HEK293T (cell line): ENCODE measurements at regions not wholly inside any gene's neighbourhood (a gene's known extent, or its start where the extent isn't known, plus 50 kb on each side); places are given as distances from the start of the nearest gene placed in this dataset.

ENCODE experiments used
- ARNT ChIP-seq: fragments of 450-650 bp; IDR thresholded peaks from 2 replicates; pipeline ENCODE4 v1.6.1; 2017; ENCODE audit warnings: mild to moderate bottlenecking
- BHLHE40 ChIP-seq: fragments of 450-650 bp; IDR thresholded peaks from 2 replicates; pipeline ENCODE4 v1.6.1; 2016; ENCODE audit warnings: mild to moderate bottlenecking, moderate library complexity, borderline replicate concordance
- CTBP1 ChIP-seq: fragments of 450-650 bp; IDR thresholded peaks from 2 replicates; pipeline ENCODE4 v1.6.1; 2016; ENCODE audit warnings: borderline replicate concordance
- ELF4 ChIP-seq: fragments of 450-650 bp; IDR thresholded peaks from 2 replicates; pipeline ENCODE4 v1.6.1; 2017; ENCODE audit warnings: antibody characterized with exemption
- FOXA1 ChIP-seq: fragments of 450-650 bp; IDR thresholded peaks from 2 replicates; pipeline ENCODE4 v1.6.1; 2016; ENCODE audit warnings: mild to moderate bottlenecking
- FOXK2 ChIP-seq: fragments of 450-650 bp; IDR thresholded peaks from 2 replicates; pipeline ENCODE4 v1.6.1; 2016; ENCODE audit warnings: mild to moderate bottlenecking
- FOXM1 ChIP-seq: fragments of 450-650 bp; IDR thresholded peaks from 2 replicates; pipeline ENCODE4 v1.6.1; 2017; ENCODE audit warnings: mild to moderate bottlenecking, borderline replicate concordance
- HDGF ChIP-seq: fragments of 450-650 bp; IDR thresholded peaks from 2 replicates; pipeline ENCODE4 v1.6.1; 2017; ENCODE audit warnings: antibody characterized with exemption, borderline replicate concordance
- LEF1 ChIP-seq: fragments of 450-650 bp; IDR thresholded peaks from 2 replicates; pipeline ENCODE4 v1.6.1; 2017; ENCODE audit warnings: mild to moderate bottlenecking, borderline replicate concordance
- NFRKB ChIP-seq: fragments of 450-650 bp; IDR thresholded peaks from 2 replicates; pipeline ENCODE4 v1.6.1; 2016; ENCODE audit warnings: mild to moderate bottlenecking, moderate library complexity
- SP1 ChIP-seq: fragments of 450-650 bp; IDR thresholded peaks from 2 replicates; pipeline ENCODE4 v1.6.1; 2017
- SUZ12 ChIP-seq: fragments of 450-650 bp; IDR thresholded peaks from 2 replicates; pipeline ENCODE4 v1.6.1; 2016; ENCODE audit warnings: mild to moderate bottlenecking
- TARDBP ChIP-seq: fragments of 450-650 bp; IDR thresholded peaks from 2 replicates; pipeline ENCODE4 v1.6.1; 2016
- TF ChIP-seq, protein P1 (sequence below): fragments of 450-650 bp; IDR thresholded peaks from 2 replicates; pipeline ENCODE4 v1.6.1; 2016

DNA sequence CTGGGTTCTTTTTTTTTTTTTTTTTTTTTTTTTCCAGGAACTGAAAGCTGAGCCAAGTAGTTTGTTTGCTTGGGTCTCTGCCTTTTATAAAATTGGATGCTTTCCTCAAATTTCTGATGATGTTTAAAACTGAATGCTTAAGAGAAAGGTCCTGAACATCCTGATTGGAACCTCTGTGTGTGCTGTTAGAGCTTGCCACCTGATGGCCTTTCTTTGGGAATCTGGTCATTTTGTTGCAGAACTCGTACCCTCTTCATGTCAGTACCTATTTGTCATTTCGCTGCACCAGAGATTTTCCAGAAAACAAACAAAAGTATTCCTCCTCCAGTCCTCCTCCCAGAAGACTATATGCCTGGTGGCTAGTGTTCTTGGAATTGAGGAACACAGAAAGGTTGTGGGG lies 81.2 kb upstream of the KLF12 start:
- no peak for TF ChIP-seq CTBP1
- no peak for TF ChIP-seq FOXA1
- TF ChIP-seq SUZ12, result no peak
- TF ChIP-seq BHLHE40, result no peak
- TF ChIP-seq LEF1, result no peak
- TF ChIP-seq NFRKB, result no peak
- TF ChIP-seq TARDBP, result no peak
- TF ChIP-seq FOXK2, result no peak
- TF ChIP-seq ELF4, result no peak
- TF ChIP-seq FOXM1, result no peak
- TF ChIP-seq, protein P1, sequence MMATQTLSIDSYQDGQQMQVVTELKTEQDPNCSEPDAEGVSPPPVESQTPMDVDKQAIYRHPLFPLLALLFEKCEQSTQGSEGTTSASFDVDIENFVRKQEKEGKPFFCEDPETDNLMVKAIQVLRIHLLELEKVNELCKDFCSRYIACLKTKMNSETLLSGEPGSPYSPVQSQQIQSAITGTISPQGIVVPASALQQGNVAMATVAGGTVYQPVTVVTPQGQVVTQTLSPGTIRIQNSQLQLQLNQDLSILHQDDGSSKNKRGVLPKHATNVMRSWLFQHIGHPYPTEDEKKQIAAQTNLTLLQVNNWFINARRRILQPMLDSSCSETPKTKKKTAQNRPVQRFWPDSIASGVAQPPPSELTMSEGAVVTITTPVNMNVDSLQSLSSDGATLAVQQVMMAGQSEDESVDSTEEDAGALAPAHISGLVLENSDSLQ, result no peak
- no peak for TF ChIP-seq SP1
- TF ChIP-seq HDGF, result no peak
- TF ChIP-seq ARNT, result no peak
